ENCODE measurements at regions not wholly inside any gene's neighbourhood (a gene's known extent, or its start where the extent isn't known, plus 50 kb on each side); places are given as distances from the start of the nearest gene placed in this dataset.

GRCh38 chr17:70345061-70345460, 175.7 kb downstream of the KCNJ2 start:
- H3K27me3 ChIP-seq, result no peaks in the 10 kb centered on the region
- H3K27ac ChIP-seq, result peak overlapping the region in 2 of 5 donors; percentile 9 to 38
- no peak overlapping the region for H3K4me3 ChIP-seq
- 46 to 64% (median 57%) methylated on average over 2 of the region's 2 CpGs for WGBS, 5 donors
- TF ChIP-seq EP300 (IDR thresholded peaks at IDR 0.05) (no peak), POLR2AphosphoS5 (IDR thresholded peaks at IDR 0.05) (no peak), POLR2A (IDR thresholded peaks at IDR 0.05) (no peak), CTCF (IDR thresholded peaks at IDR 0.05) (no peak)
- H3K9me3 ChIP-seq, result no peaks in the 10 kb centered on the region
- intact Hi-C loops (cut with DNase I; ENCODE audit: low total_unique reads), result no loop called here
- DNase-seq, result no peak
- H3K4me1 ChIP-seq, result peaks cover 0 to 13% (median 4%) of the 10 kb centered on the region in 4 donors
- no peaks in the 10 kb centered on the region for H3K36me3 ChIP-seq

GRCh38 chr17:70352834-70353233, 183.5 kb downstream of the KCNJ2 start:
- Histone ChIP-seq H3K4me1 (no peaks in the 10 kb centered on the region), H3K27ac (no peak overlapping the region), H3K4me3 (no peak overlapping the region), H3K36me3 (no peaks in the 10 kb centered on the region), H3K27me3 (no peaks in the 10 kb centered on the region), H3K9me3 (no peaks in the 10 kb centered on the region)
- intact Hi-C loops (cut with DNase I; ENCODE audit: low total_unique reads), result no loop called here
- no peak for TF ChIP-seq EP300 (IDR thresholded peaks at IDR 0.05)
- no peak for TF ChIP-seq POLR2AphosphoS5 (IDR thresholded peaks at IDR 0.05)
- no peak for TF ChIP-seq CTCF (IDR thresholded peaks at IDR 0.05)
- TF ChIP-seq POLR2A (IDR thresholded peaks at IDR 0.05), result no peak
- DNase-seq, result no peak
- WGBS, 5 donors, result 46 to 77% (median 52%) methylated on average over 3 of the region's 3 CpGs

- 77 to 88% (median 81%) methylated on average over 2 of the region's 2 CpGs for WGBS, 5 donors
- Histone ChIP-seq H3K4me3 (no peak overlapping the region), H3K27ac (no peak overlapping the region), H3K27me3 (no peaks in the 10 kb centered on the region), H3K36me3 (no peaks in the 10 kb centered on the region), H3K4me1 (no peaks in the 10 kb centered on the region), H3K9me3 (no peaks in the 10 kb centered on the region)
- DNase-seq, result no peak
- intact Hi-C loops (cut with DNase I; ENCODE audit: low total_unique reads), result no loop called here
- TF ChIP-seq POLR2AphosphoS5 (IDR thresholded peaks at IDR 0.05), result no peak
- no peak for TF ChIP-seq EP300 (IDR thresholded peaks at IDR 0.05)
- no peak for TF ChIP-seq POLR2A (IDR thresholded peaks at IDR 0.05)
- TF ChIP-seq CTCF (IDR thresholded peaks at IDR 0.05), result no peak
These were observed 184.2 kb downstream of the KCNJ2 start for GRCh38 chr17:70353408-70354092.

GRCh38 chr17:70355185-70355584, 185.9 kb downstream of the KCNJ2 start:
- no peak for DNase-seq
- H3K4me3 ChIP-seq, result no peak overlapping the region
- no peaks in the 10 kb centered on the region for H3K36me3 ChIP-seq
- H3K27ac ChIP-seq, result no peak overlapping the region
- intact Hi-C loops (cut with DNase I; ENCODE audit: low total_unique reads), result no loop called here
- no peaks in the 10 kb centered on the region for H3K27me3 ChIP-seq
- 61 to 87% (median 71%) methylated on average over 2 of the region's 2 CpGs for whole genome bisulfite sequencing, 5 donors
- H3K4me1 ChIP-seq, result no peaks in the 10 kb centered on the region
- no peak for TF ChIP-seq EP300 (IDR thresholded peaks at IDR 0.05)
- no peaks in the 10 kb centered on the region for H3K9me3 ChIP-seq

- Histone ChIP-seq H3K27me3 (no peaks in the 10 kb centered on the region), H3K9me3 (no peaks in the 10 kb centered on the region), H3K27ac (no peak overlapping the region), H3K4me3 (no peak overlapping the region), H3K36me3 (no peaks in the 10 kb centered on the region), H3K4me1 (no peaks in the 10 kb centered on the region)
- no peak for DNase-seq
- WGBS, 5 donors, result 77 to 93% (median 92%) methylated on average over 5 of the region's 5 CpGs
- TF ChIP-seq CTCF (IDR thresholded peaks at IDR 0.05), result no peak
- no peak for TF ChIP-seq POLR2A (IDR thresholded peaks at IDR 0.05)
- no peak for TF ChIP-seq POLR2AphosphoS5 (IDR thresholded peaks at IDR 0.05)
- no peak for TF ChIP-seq EP300 (IDR thresholded peaks at IDR 0.05)
- intact Hi-C loops (cut with DNase I; ENCODE audit: low total_unique reads), result no loop called here
These were observed 187.9 kb downstream of the KCNJ2 start for GRCh38 chr17:70357190-70357589.

Measured in stomach (tissue), 8 donors.